ENCODE measurements at regions not wholly inside any gene's neighbourhood (a gene's known extent, or its start where the extent isn't known, plus 50 kb on each side); places are given as distances from the start of the nearest gene placed in this dataset.

- Histone ChIP-seq H3K4me1 (ENCODE audit: low read length) (no peaks in the 10 kb centered on the region), H3K27ac (ENCODE audit: low read length) (no peak overlapping the region), H3K4me3 (ENCODE audit: low read length) (no peak overlapping the region), H2AFZ (ENCODE audit: low read length) (no peak overlapping the region), H3K9ac (ENCODE audit: low read length) (no peak overlapping the region), H3F3A (ENCODE audit: insufficient read depth, low read length) (no peaks in the 10 kb centered on the region), H3K36me3 (replicated peaks; ENCODE audit: insufficient read depth, low read length) (no peaks in the 10 kb centered on the region), H3K9me3 (replicated peaks; ENCODE audit: insufficient read depth, low read length) (no peaks in the 10 kb centered on the region), H3K79me2 (ENCODE audit: low read length) (no peaks in the 10 kb centered on the region), H3K27me3 (replicated peaks; ENCODE audit: insufficient read depth, low read length) (no peaks in the 10 kb centered on the region), H3K9me2 (replicated peaks; ENCODE audit: insufficient read depth, low read length) (no peaks in the 10 kb centered on the region), H3K4me2 (ENCODE audit: low read depth, low read length) (no peak overlapping the region), H4K20me1 (ENCODE audit: insufficient read depth, low read length) (no peaks in the 10 kb centered on the region)
- no peak for DNase-seq
- no peak for TF ChIP-seq EZH2 (optimal IDR thresholded peaks at IDR 0.05; ENCODE audit: low read depth, low read length)
- TF ChIP-seq, protein P1, sequence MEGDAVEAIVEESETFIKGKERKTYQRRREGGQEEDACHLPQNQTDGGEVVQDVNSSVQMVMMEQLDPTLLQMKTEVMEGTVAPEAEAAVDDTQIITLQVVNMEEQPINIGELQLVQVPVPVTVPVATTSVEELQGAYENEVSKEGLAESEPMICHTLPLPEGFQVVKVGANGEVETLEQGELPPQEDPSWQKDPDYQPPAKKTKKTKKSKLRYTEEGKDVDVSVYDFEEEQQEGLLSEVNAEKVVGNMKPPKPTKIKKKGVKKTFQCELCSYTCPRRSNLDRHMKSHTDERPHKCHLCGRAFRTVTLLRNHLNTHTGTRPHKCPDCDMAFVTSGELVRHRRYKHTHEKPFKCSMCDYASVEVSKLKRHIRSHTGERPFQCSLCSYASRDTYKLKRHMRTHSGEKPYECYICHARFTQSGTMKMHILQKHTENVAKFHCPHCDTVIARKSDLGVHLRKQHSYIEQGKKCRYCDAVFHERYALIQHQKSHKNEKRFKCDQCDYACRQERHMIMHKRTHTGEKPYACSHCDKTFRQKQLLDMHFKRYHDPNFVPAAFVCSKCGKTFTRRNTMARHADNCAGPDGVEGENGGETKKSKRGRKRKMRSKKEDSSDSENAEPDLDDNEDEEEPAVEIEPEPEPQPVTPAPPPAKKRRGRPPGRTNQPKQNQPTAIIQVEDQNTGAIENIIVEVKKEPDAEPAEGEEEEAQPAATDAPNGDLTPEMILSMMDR (IDR thresholded peaks at IDR 0.05; ENCODE audit: low read length): no peak
Observed at GRCh38 chr6:133159255-133159795, 81.8 kb upstream of the EYA4 start.

DNA sequence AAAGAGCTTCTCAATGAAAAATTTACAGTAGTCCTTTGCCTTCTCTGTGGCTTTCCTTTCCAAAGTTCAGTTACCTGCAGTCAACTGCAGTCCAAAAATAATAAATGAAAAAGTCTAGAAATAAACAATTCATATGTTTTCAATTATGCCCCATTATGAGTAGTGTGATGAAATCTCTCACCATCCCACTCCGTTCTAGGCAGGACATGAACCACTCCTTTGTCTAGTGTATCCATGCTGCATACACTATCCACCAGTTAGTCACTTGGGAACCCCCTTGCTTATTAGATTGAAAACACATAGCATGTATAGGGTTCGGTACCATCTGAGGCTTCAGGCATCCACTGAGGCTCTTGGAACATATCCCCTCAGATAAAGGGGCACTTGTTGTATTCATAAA, 80.6 kb upstream of the EYA4 start:
- Histone ChIP-seq H3K9ac (ENCODE audit: low read length) (no peak overlapping the region), H3K4me1 (ENCODE audit: low read length) (no peaks in the 10 kb centered on the region), H2AFZ (ENCODE audit: low read length) (no peak overlapping the region), H3K9me3 (replicated peaks; ENCODE audit: insufficient read depth, low read length) (no peaks in the 10 kb centered on the region), H3K4me3 (ENCODE audit: low read length) (no peak overlapping the region), H3K36me3 (replicated peaks; ENCODE audit: insufficient read depth, low read length) (no peaks in the 10 kb centered on the region), H4K20me1 (ENCODE audit: insufficient read depth, low read length) (no peaks in the 10 kb centered on the region), H3K9me2 (replicated peaks; ENCODE audit: insufficient read depth, low read length) (no peaks in the 10 kb centered on the region), H3F3A (ENCODE audit: insufficient read depth, low read length) (no peaks in the 10 kb centered on the region), H3K79me2 (ENCODE audit: low read length) (no peaks in the 10 kb centered on the region), H3K27me3 (replicated peaks; ENCODE audit: insufficient read depth, low read length) (no peaks in the 10 kb centered on the region), H3K4me2 (ENCODE audit: low read depth, low read length) (no peak overlapping the region), H3K27ac (ENCODE audit: low read length) (no peak overlapping the region)
- TF ChIP-seq, protein P1 (IDR thresholded peaks at IDR 0.05; ENCODE audit: low read length): no peak
- TF ChIP-seq EZH2phosphoT487 (IDR thresholded peaks at IDR 0.05; ENCODE audit: low read length): no peak
- no peak for TF ChIP-seq EZH2 (optimal IDR thresholded peaks at IDR 0.05; ENCODE audit: low read depth, low read length)
- no peak for DNase-seq

- no peaks in the 10 kb centered on the region for H3K4me1 ChIP-seq (ENCODE audit: low read length)
- H3K4me2 ChIP-seq (ENCODE audit: low read depth, low read length): no peak overlapping the region
- no peaks in the 10 kb centered on the region for H3K9me2 ChIP-seq (replicated peaks; ENCODE audit: insufficient read depth, low read length)
- no peaks in the 10 kb centered on the region for H3K27me3 ChIP-seq (replicated peaks; ENCODE audit: insufficient read depth, low read length)
- H3F3A ChIP-seq (ENCODE audit: insufficient read depth, low read length): no peaks in the 10 kb centered on the region
- no peak overlapping the region for H3K27ac ChIP-seq (ENCODE audit: low read length)
- H2AFZ ChIP-seq (ENCODE audit: low read length): no peak overlapping the region
- H3K4me3 ChIP-seq (ENCODE audit: low read length): no peak overlapping the region
- TF ChIP-seq EZH2 (optimal IDR thresholded peaks at IDR 0.05; ENCODE audit: low read depth, low read length): no peak
- TF ChIP-seq EZH2phosphoT487 (IDR thresholded peaks at IDR 0.05; ENCODE audit: low read length): no peak
- TF ChIP-seq, protein P1 (IDR thresholded peaks at IDR 0.05; ENCODE audit: low read length): no peak
- no peak for DNase-seq
- H3K9ac ChIP-seq (ENCODE audit: low read length): no peak overlapping the region
- H4K20me1 ChIP-seq (ENCODE audit: insufficient read depth, low read length): no peaks in the 10 kb centered on the region
- no peaks in the 10 kb centered on the region for H3K79me2 ChIP-seq (ENCODE audit: low read length)
- no peaks in the 10 kb centered on the region for H3K9me3 ChIP-seq (replicated peaks; ENCODE audit: insufficient read depth, low read length)
- H3K36me3 ChIP-seq (replicated peaks; ENCODE audit: insufficient read depth, low read length): no peaks in the 10 kb centered on the region
Observed at GRCh38 chr6:133165235-133165634, 75.9 kb upstream of the EYA4 start.
